Ammon's horn (tissue), 1 donor: ENCODE measurements at regions not wholly inside any gene's neighbourhood (a gene's known extent, or its start where the extent isn't known, plus 50 kb on each side); places are given as distances from the start of the nearest gene placed in this dataset.
A peak's percentile ranks its signal among the peaks of the same experiment; 100 is the strongest.
"Not testable (repeated sequence)": the region's sequence is repeated elsewhere in the genome, so short reads cannot be mapped to it uniquely, and the experiment has no call there.

ENCODE experiments used
- DNase-seq: peaks from one replicate; pipeline ENCODE4 v3.0.0-alpha.2; 2016; ENCODE audit warnings: low spot score

GRCh38 chr14:53670701-53671100, 285.9 kb downstream of the BMP4 start:
- DNase-seq = no peak

GRCh38 chr14:53668897-53669296, 287.7 kb downstream of the BMP4 start:
- no peak for DNase-seq

GRCh38 chr14:53663709-53664108, 292.9 kb downstream of the BMP4 start:
- peak; percentile 58 for DNase-seq

GRCh38 chr14:53655080-53655785, 301.4 kb downstream of the BMP4 start:
- DNase-seq = no peak

- DNase-seq = no peak
Observed at GRCh38 chr14:53652068-53652467, 304.6 kb downstream of the BMP4 start.

GRCh38 chr14:53651096-53651740, 305.4 kb downstream of the BMP4 start:
- DNase-seq = no peak

GRCh38 chr14:53646925-53647324, 309.7 kb downstream of the BMP4 start:
- no peak for DNase-seq

- no peak for DNase-seq
Observed at GRCh38 chr14:53640695-53641094, 315.9 kb downstream of the BMP4 start.

GRCh38 chr14:53638966-53639365, 317.7 kb downstream of the BMP4 start:
- DNase-seq = no peak

- no peak for DNase-seq
Observed at GRCh38 chr14:53634793-53635192, 321.8 kb downstream of the BMP4 start.

- no peak for DNase-seq
Observed at GRCh38 chr14:53630336-53630735, 326.3 kb downstream of the BMP4 start.

- no peak for DNase-seq
Observed at GRCh38 chr14:53628732-53629430, 327.7 kb downstream of the BMP4 start.

GRCh38 chr14:53628261-53628660, 328.4 kb downstream of the BMP4 start:
- no peak for DNase-seq

- DNase-seq = no peak
Observed at GRCh38 chr14:53626761-53627160, 329.9 kb downstream of the BMP4 start.

- DNase-seq = no peak
Observed at GRCh38 chr14:53622447-53622846, 334.2 kb downstream of the BMP4 start.

- no peak for DNase-seq
Observed at GRCh38 chr14:53621921-53622320, 334.7 kb downstream of the BMP4 start.

- DNase-seq = no peak
Observed at GRCh38 chr14:53621433-53621832, 335.2 kb downstream of the BMP4 start.

- DNase-seq = no peak
Observed at GRCh38 chr14:53620890-53621289, 335.7 kb downstream of the BMP4 start.

- DNase-seq = no peak
Observed at GRCh38 chr14:53620317-53620716, 336.3 kb downstream of the BMP4 start.

GRCh38 chr14:53619691-53620231, 336.9 kb downstream of the BMP4 start:
- DNase-seq = no peak

GRCh38 chr14:53616536-53616935, 340.1 kb downstream of the BMP4 start:
- DNase-seq = not testable (repeated sequence)

- no peak for DNase-seq
Observed at GRCh38 chr14:53615252-53615651, 341.4 kb downstream of the BMP4 start.
